Hepatocyte (in vitro differentiated cells): ENCODE measurements at regions not wholly inside any gene's neighbourhood (a gene's known extent, or its start where the extent isn't known, plus 50 kb on each side); places are given as distances from the start of the nearest gene placed in this dataset.

Experiments used
- CTCF ChIP-seq: fragments of 200-600 bp; sonication (generic); IDR thresholded peaks from 2 replicates; pipeline ENCODE4 v1.5.1; 2016; ENCODE audit warnings: antibody characterized with exemption, mild to moderate bottlenecking; ENCODE audit not compliant: poor library complexity
- EZH2 ChIP-seq: fragments of 200-600 bp; sonication (generic); IDR thresholded peaks from 2 replicates; pipeline ENCODE4 v1.6.1; 2016; ENCODE audit warnings: antibody characterized with exemption, mild to moderate bottlenecking, borderline replicate concordance
- EZH2phosphoT487 ChIP-seq: fragments of 200-600 bp; sonication (generic); IDR thresholded peaks from one replicate; pipeline ENCODE4 v1.6.1; 2018; ENCODE audit warnings: antibody characterized with exemption, mild to moderate bottlenecking, low read depth, moderate library complexity; ENCODE audit not compliant: unreplicated experiment, severe bottlenecking

- TF ChIP-seq EZH2 (no peak), CTCF (no peak), EZH2phosphoT487 (no peak)
Observed at GRCh38 chr5:124583469-124584350, 162.7 kb downstream of the ZNF608 start.
